OCI-LY7 (cell line): ENCODE measurements at regions not wholly inside any gene's neighbourhood (a gene's known extent, or its start where the extent isn't known, plus 50 kb on each side); places are given as distances from the start of the nearest gene placed in this dataset.
A peak's percentile ranks its signal among the peaks of the same experiment; 100 is the strongest.
"Not testable (repeated sequence)": the region's sequence is repeated elsewhere in the genome, so short reads cannot be mapped to it uniquely, and the experiment has no call there.

Source experiments
- BruUV-seq: library from RNA; stranded (reverse); fragments of 400-500 nt; replicated peaks from 2 replicates; lab custom pipeline; 2021; lab: Mats Ljungman, UMichigan
- CTCF ChIA-PET: fragments of 300-600 bp; sonication (Branson Sonifier 250); formaldehyde crosslinking; loops from one replicate; lab custom pipeline; 2022; ENCODE audit warnings: antibody characterized with exemption; ENCODE audit not compliant: unreplicated experiment; lab: Charles Lee
- POLR2A ChIA-PET: fragments of 300-600 bp; sonication (Branson Sonifier 250); formaldehyde crosslinking; loops from one replicate; lab custom pipeline; 2022; ENCODE audit warnings: antibody characterized with exemption; lab: Charles Lee
- DNase-seq: peaks from one replicate; pipeline ENCODE4 v3.0.0-alpha.2; 2015; ENCODE audit warnings: low spot score
- H2AFZ ChIP-seq: fragments of 200-600 bp; sonication (generic), shearing (Covaris generic); 2 replicates; pipeline ENCODE4 v1.6.1; 2014; ENCODE audit warnings: mild to moderate bottlenecking, antibody characterized with exemption, low read length, moderate library complexity
- H3K27ac ChIP-seq: fragments of 200-600 bp; sonication (generic); 2 replicates; pipeline ENCODE4 v1.5.1; 2014; ENCODE audit warnings: mixed run types, low read depth, mild to moderate bottlenecking, moderate library complexity, low read length, inconsistent platforms; ENCODE audit not compliant: poor library complexity, severe bottlenecking
- H3K36me3 ChIP-seq: fragments of 200-600 bp; sonication (generic); 2 replicates; pipeline ENCODE4 v1.6.1; 2014; ENCODE audit warnings: mild to moderate bottlenecking, antibody characterized with exemption, low read length, moderate library complexity, mixed read lengths; ENCODE audit not compliant: insufficient read depth
- H3K4me1 ChIP-seq: fragments of 200-600 bp; sonication (generic); 2 replicates; pipeline ENCODE4 v1.5.1; 2014; ENCODE audit warnings: mild to moderate bottlenecking, low read length; ENCODE audit not compliant: insufficient read depth, poor library complexity, severe bottlenecking
- H3K4me2 ChIP-seq: fragments of 200-600 bp; sonication (generic); 2 replicates; pipeline ENCODE4 v1.6.1; 2014; ENCODE audit warnings: mild to moderate bottlenecking, low read length
- H3K4me3 ChIP-seq: fragments of 200-600 bp; sonication (generic); 2 replicates; pipeline ENCODE4 v1.5.1; 2014; ENCODE audit warnings: mild to moderate bottlenecking, low read depth, low read length; ENCODE audit not compliant: poor library complexity, severe bottlenecking
- H3K79me2 ChIP-seq: fragments of 200-600 bp; sonication (generic); 2 replicates; pipeline ENCODE4 v1.6.1; 2016; ENCODE audit warnings: low read depth, mild to moderate bottlenecking, low read length, moderate library complexity, mixed read lengths; ENCODE audit not compliant: insufficient read depth
- H3K9me2 ChIP-seq: fragments of 200-600 bp; sonication (generic); 2 replicates; pipeline ENCODE4 v1.6.1; 2016; ENCODE audit warnings: mild to moderate bottlenecking, low read length, mixed read lengths; ENCODE audit not compliant: insufficient read depth
- H3K9me3 ChIP-seq: fragments of 200-600 bp; sonication (generic); 2 replicates; pipeline ENCODE4 v1.6.1; 2014; ENCODE audit warnings: mild to moderate bottlenecking, mixed run types, low read length, mixed read lengths
- H4K20me1 ChIP-seq: fragments of 200-600 bp; sonication (generic); 2 replicates; pipeline ENCODE4 v1.6.1; 2014; ENCODE audit warnings: mild to moderate bottlenecking, antibody characterized with exemption, low read length, moderate library complexity, mixed read lengths; ENCODE audit not compliant: insufficient read depth
- EZH2phosphoT487 ChIP-seq: fragments of 200-600 bp; sonication (generic); IDR thresholded peaks from 2 replicates; pipeline ENCODE4 v1.6.1; 2018; ENCODE audit warnings: low read depth, borderline replicate concordance, mild to moderate bottlenecking, mixed run types, antibody characterized with exemption, low read length, moderate library complexity, mixed read lengths
- intact Hi-C: fragments of 100-400 bp; cut with micrococcal nuclease; formaldehyde crosslinking; loops from one replicate; pipeline ENCODE4 v1.10.0; 2022; ENCODE audit not compliant: unreplicated experiment
- TF ChIP-seq, protein P1 (sequence below): fragments of 200-600 bp; sonication (generic); conservative IDR thresholded peaks from 2 replicates; pipeline ENCODE4 v1.5.1; 2014; ENCODE audit warnings: mild to moderate bottlenecking, antibody characterized with exemption, low read length, moderate library complexity, mixed read lengths

GRCh38 chr1:148341729-148342128 is 141.4 kb downstream of the PPIAL4G start:
- H4K20me1 ChIP-seq, POLR2A ChIA-PET, intact Hi-C loops, H3K4me3 ChIP-seq, H2AFZ ChIP-seq, H3K4me1 ChIP-seq, H3K36me3 ChIP-seq, BruUV-seq, CTCF ChIA-PET, H3K9me3 ChIP-seq, H3K79me2 ChIP-seq, DNase-seq, H3K4me2 ChIP-seq, H3K27ac ChIP-seq, H3K9me2 ChIP-seq: not testable (repeated sequence)

DNA sequence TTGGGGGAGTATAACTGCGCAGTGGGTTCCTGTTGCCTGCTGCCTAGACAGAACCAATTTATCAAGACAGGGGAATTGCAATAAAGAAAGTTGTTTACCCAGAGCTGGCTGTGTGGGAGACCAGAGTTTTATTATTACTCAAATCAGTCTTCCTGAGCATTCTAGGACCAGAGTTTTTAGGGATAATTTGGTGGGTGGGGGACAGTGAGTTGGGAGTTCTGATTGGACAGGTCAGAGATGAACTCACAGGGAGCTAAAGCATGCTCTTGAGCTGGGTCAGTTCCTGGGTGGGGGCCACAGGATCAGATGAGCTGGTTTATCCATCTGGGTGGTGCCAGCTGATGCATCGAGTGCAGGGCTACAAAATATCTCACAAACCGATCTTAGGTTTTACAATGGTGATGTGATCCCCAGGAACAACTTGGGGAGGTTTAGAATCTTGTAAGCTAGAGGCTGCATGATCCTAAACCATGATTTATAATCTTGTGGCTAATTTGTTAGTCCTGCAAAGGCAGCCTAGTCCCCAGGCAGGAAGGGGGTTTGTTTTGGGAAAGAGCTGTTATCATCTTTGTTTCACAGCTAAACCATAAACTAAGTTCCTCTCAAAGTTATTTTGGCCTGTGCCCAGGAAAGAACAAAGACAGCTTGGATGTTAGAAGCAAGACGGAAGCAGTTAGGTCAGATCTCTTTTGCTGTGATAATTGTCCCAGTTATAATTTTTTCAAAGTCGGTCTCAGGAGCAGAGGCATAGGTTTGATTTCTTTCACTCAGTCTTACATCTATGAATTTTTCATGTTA is 146.8 kb downstream of the PPIAL4G start:
- intact Hi-C loops, DNase-seq, H3K4me3 ChIP-seq, H3K9me2 ChIP-seq, H3K79me2 ChIP-seq, H3K27ac ChIP-seq, H3K36me3 ChIP-seq, H4K20me1 ChIP-seq, BruUV-seq: not testable (repeated sequence)
- POLR2A ChIA-PET = interaction anchor here (0.6 to 1.3 kb wide), 4 partner anchors 14 to 52 kb away, joined by 3 to 5 read pairs (median 4); no protein-coding TSS in a partner anchor
- Histone ChIP-seq H2AFZ (peak overlapping the region; percentile 66), H3K9me3 (peaks cover 12% of the 10 kb centered on the region), H3K4me2 (peak overlapping the region; percentile 80), H3K4me1 (peaks cover 31% of the 10 kb centered on the region)
- CTCF ChIA-PET = interaction anchor here (0.7 kb wide), 1 partner anchor 15 kb away, joined by 3 read pairs; no protein-coding TSS in a partner anchor

- Histone ChIP-seq H3K4me1 (peaks cover 31% of the 10 kb centered on the region), H3K9me3 (peaks cover 12% of the 10 kb centered on the region), H3K4me2 (peak overlapping the region; percentile 80), H2AFZ (peak overlapping the region; percentile 66), H3K9me2 (no peaks in the 10 kb centered on the region), H3K27ac (peak overlapping the region; percentile 80), H3K36me3 (no peaks in the 10 kb centered on the region), H3K4me3 (peak overlapping the region; percentile 70), H3K79me2 (0 out of 2 replicates have a peak, but pooled peaks cover 4% of the 10 kb centered on the region), H4K20me1 (no peaks in the 10 kb centered on the region)
- peak; percentile 91 for DNase-seq
- no peak for TF ChIP-seq EZH2phosphoT487
- TF ChIP-seq, protein P1, sequence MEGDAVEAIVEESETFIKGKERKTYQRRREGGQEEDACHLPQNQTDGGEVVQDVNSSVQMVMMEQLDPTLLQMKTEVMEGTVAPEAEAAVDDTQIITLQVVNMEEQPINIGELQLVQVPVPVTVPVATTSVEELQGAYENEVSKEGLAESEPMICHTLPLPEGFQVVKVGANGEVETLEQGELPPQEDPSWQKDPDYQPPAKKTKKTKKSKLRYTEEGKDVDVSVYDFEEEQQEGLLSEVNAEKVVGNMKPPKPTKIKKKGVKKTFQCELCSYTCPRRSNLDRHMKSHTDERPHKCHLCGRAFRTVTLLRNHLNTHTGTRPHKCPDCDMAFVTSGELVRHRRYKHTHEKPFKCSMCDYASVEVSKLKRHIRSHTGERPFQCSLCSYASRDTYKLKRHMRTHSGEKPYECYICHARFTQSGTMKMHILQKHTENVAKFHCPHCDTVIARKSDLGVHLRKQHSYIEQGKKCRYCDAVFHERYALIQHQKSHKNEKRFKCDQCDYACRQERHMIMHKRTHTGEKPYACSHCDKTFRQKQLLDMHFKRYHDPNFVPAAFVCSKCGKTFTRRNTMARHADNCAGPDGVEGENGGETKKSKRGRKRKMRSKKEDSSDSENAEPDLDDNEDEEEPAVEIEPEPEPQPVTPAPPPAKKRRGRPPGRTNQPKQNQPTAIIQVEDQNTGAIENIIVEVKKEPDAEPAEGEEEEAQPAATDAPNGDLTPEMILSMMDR = no peak; the same call in 1 of the 2 replicates
- intact Hi-C loops = loop anchor here (5.0 kb wide), 2 partner anchors 38 to 68 kb away; no protein-coding TSS in a partner anchor
- POLR2A ChIA-PET = interaction anchor here (0.5 to 2.0 kb wide), 9 partner anchors 12 to 71 kb away, joined by 3 to 13 read pairs (median 3); no protein-coding TSS in a partner anchor
- CTCF ChIA-PET = no interaction called here
- BruUV-seq = TSS peak; percentile 98
Observed at GRCh38 chr1:148334339-148335130, 148.6 kb downstream of the PPIAL4G start.
